ENCODE measurements at regions not wholly inside any gene's neighbourhood (a gene's known extent, or its start where the extent isn't known, plus 50 kb on each side); places are given as distances from the start of the nearest gene placed in this dataset.

DNA sequence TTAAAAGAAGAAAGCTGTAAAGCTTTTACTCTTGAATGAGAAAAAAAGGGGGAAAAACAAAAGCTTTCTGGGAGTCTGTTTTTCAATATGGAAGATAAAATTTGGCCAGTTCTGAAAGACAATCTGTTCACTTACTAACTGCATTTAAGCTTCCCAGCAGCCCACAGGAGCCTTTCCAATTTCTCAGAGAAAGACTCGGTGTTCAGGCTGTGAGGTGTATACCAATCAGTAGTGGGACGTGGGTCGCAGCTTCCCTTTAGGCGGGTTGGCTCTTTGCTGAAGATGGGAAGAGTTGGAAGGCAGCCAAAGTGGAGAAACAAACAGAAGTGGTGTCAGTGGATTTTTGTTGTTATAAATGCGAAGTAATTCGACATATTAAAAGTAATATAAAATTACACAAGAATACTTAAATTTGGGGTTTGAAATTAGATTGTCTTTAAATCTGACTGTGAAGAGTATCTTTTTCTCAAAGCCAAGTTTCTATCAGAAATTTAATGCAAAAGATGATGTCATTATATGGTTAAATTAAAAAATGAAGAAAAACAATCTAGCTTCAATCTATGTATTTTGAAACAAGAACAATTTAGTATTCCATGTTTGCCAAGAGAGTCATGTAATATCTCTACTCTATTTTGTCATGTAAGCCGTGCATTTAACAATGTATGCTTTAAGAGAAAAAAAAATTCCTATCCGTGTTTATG lies 590.2 kb upstream of the ATXN7L3B start:
- Mint-ChIP-seq H3K27ac (no peak overlapping the region), H3K36me3 (ENCODE audit: insufficient read depth in 1 of 3, low read depth in 3 of 3) (no peaks in the 10 kb centered on the region), H3K27me3 (ENCODE audit: low read depth) (no peaks in the 10 kb centered on the region), H3K9me3 (no peaks in the 10 kb centered on the region), H3K4me3 (no peak overlapping the region), H3K4me1 (peaks cover 12 to 19% of the 10 kb centered on the region in 2 experiments)
- DNase-seq, result no peak
- Histone ChIP-seq H3K27me3 (ENCODE audit: insufficient read depth, low read length) (no peaks in the 10 kb centered on the region), H3K4me1 (ENCODE audit: insufficient read depth, low read length) (no peaks in the 10 kb centered on the region), H3T11ph (ENCODE audit: low read length) (no peak overlapping the region), H2AFZ (ENCODE audit: low read length) (no peak overlapping the region), H3K23ac (ENCODE audit: insufficient read length, low read depth, low read length) (no peak overlapping the region), H4K20me1 (ENCODE audit: control insufficient read depth, insufficient read depth, insufficient read length) (no peaks in the 10 kb centered on the region), H4K91ac (ENCODE audit: insufficient read length, low read depth, low read length) (no peak overlapping the region), H4K5ac (ENCODE audit: insufficient read length, low read depth, low read length) (no peak overlapping the region), H2BK120ac (ENCODE audit: low read depth, low read length, poor library complexity, severe bottlenecking) (no peak overlapping the region), H2BK12ac (ENCODE audit: insufficient read length, low read depth, low read length) (no peak overlapping the region), H3K27ac (ENCODE audit: insufficient read length, low read depth, low read length) (no peak overlapping the region), H3K56ac (ENCODE audit: insufficient read length, low read depth, low read length) (no peak overlapping the region), H3K23me2 (ENCODE audit: insufficient read length, low read depth, low read length, poor library complexity, severe bottlenecking) (no peaks in the 10 kb centered on the region), H4K8ac (replicated peaks; ENCODE audit: insufficient read length, low read depth, low read length) (no peak overlapping the region), H3K18ac (ENCODE audit: insufficient read length, low read depth, low read length) (no peak overlapping the region), H3K79me2 (ENCODE audit: insufficient read depth, low read length) (no peaks in the 10 kb centered on the region), H3K9me3 (ENCODE audit: control insufficient read depth, low read depth, low read length) (no peaks in the 10 kb centered on the region), H3K4ac (ENCODE audit: low read depth, low read length) (no peak overlapping the region), H3K79me1 (ENCODE audit: insufficient read depth, low read depth, low read length, poor library complexity, severe bottlenecking) (no peaks in the 10 kb centered on the region), H2AK5ac (ENCODE audit: insufficient read length, low read length) (no peak overlapping the region), H3K4me2 (ENCODE audit: insufficient read depth, insufficient read length, low read length) (no peak overlapping the region), H2BK15ac (ENCODE audit: low read depth, low read length) (no peak overlapping the region), H2BK5ac (ENCODE audit: insufficient read length, low read length) (no peak overlapping the region), H3K14ac (ENCODE audit: insufficient read depth, low read length) (no peak overlapping the region), H2BK20ac (ENCODE audit: low read depth, low read length, poor library complexity, severe bottlenecking) (no peak overlapping the region), H3K9ac (ENCODE audit: extremely low read depth, insufficient read length, low read length) (no peak overlapping the region)
- WGBS (ENCODE audit: extremely low coverage, insufficient read length, low lambda C conversion rate), result no CpG with 5 or more reads among the region's 8 CpGs
- TF ChIP-seq, protein P1, sequence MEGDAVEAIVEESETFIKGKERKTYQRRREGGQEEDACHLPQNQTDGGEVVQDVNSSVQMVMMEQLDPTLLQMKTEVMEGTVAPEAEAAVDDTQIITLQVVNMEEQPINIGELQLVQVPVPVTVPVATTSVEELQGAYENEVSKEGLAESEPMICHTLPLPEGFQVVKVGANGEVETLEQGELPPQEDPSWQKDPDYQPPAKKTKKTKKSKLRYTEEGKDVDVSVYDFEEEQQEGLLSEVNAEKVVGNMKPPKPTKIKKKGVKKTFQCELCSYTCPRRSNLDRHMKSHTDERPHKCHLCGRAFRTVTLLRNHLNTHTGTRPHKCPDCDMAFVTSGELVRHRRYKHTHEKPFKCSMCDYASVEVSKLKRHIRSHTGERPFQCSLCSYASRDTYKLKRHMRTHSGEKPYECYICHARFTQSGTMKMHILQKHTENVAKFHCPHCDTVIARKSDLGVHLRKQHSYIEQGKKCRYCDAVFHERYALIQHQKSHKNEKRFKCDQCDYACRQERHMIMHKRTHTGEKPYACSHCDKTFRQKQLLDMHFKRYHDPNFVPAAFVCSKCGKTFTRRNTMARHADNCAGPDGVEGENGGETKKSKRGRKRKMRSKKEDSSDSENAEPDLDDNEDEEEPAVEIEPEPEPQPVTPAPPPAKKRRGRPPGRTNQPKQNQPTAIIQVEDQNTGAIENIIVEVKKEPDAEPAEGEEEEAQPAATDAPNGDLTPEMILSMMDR (conservative IDR thresholded peaks at IDR 0.05), result no peak

Data from H9 (cell line).